ENCODE measurements at regions not wholly inside any gene's neighbourhood (a gene's known extent, or its start where the extent isn't known, plus 50 kb on each side); places are given as distances from the start of the nearest gene placed in this dataset.

- H3K27me3 ChIP-seq (ENCODE audit: control insufficient read depth in 1 of 2, insufficient read depth in 2 of 2, low read length in 2 of 2), result no peaks in the 10 kb centered on the region
- POLR2A ChIA-PET, result no interaction called here
- no peaks in the 10 kb centered on the region for H3K79me2 ChIP-seq (ENCODE audit: insufficient read depth, low read length)
- BruUV-seq (replicated peaks), result no TSS peak
- no peak overlapping the region for H3K4me2 ChIP-seq (ENCODE audit: low read depth, low read length)
- TF ChIP-seq ZNF296 (CRISPR knock-in tag; conservative IDR thresholded peaks at IDR 0.05), result no peak
- no peak for TF ChIP-seq ZNF207 (IDR thresholded peaks at IDR 0.05; ENCODE audit: borderline replicate concordance)
- TF ChIP-seq, protein P1, sequence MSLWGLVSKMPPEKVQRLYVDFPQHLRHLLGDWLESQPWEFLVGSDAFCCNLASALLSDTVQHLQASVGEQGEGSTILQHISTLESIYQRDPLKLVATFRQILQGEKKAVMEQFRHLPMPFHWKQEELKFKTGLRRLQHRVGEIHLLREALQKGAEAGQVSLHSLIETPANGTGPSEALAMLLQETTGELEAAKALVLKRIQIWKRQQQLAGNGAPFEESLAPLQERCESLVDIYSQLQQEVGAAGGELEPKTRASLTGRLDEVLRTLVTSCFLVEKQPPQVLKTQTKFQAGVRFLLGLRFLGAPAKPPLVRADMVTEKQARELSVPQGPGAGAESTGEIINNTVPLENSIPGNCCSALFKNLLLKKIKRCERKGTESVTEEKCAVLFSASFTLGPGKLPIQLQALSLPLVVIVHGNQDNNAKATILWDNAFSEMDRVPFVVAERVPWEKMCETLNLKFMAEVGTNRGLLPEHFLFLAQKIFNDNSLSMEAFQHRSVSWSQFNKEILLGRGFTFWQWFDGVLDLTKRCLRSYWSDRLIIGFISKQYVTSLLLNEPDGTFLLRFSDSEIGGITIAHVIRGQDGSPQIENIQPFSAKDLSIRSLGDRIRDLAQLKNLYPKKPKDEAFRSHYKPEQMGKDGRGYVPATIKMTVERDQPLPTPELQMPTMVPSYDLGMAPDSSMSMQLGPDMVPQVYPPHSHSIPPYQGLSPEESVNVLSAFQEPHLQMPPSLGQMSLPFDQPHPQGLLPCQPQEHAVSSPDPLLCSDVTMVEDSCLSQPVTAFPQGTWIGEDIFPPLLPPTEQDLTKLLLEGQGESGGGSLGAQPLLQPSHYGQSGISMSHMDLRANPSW (CRISPR knock-in tag; IDR thresholded peaks at IDR 0.05; ENCODE audit: borderline replicate concordance), result no peak
- no peak for TF ChIP-seq ZNF839 (CRISPR knock-in tag; IDR thresholded peaks at IDR 0.05; ENCODE audit: borderline replicate concordance)
- no peak for TF ChIP-seq ZNF124 (CRISPR knock-in tag; IDR thresholded peaks at IDR 0.05)
- TF ChIP-seq ZNF660 (CRISPR knock-in tag; IDR thresholded peaks at IDR 0.05; ENCODE audit: borderline replicate concordance, low read depth), result no peak
- no peak for TF ChIP-seq ZNF562 (CRISPR knock-in tag; IDR thresholded peaks at IDR 0.05; ENCODE audit: borderline replicate concordance)
- TF ChIP-seq SMC3 (IDR thresholded peaks at IDR 0.05; ENCODE audit: low read length), result no peak
- TF ChIP-seq SNAPC5 (CRISPR knock-in tag; IDR thresholded peaks at IDR 0.05; ENCODE audit: borderline replicate concordance), result no peak
- no peak for TF ChIP-seq HOXD1 (CRISPR knock-in tag; IDR thresholded peaks at IDR 0.05)
- TF ChIP-seq ZNF180 (CRISPR knock-in tag; IDR thresholded peaks at IDR 0.05; ENCODE audit: borderline replicate concordance, low read depth), result no peak
- TF ChIP-seq FOXP4 (CRISPR knock-in tag; IDR thresholded peaks at IDR 0.05), result no peak
- TF ChIP-seq RFX3 (CRISPR knock-in tag; IDR thresholded peaks at IDR 0.05), result no peak
- no peak for TF ChIP-seq NFIB (CRISPR knock-in tag; IDR thresholded peaks at IDR 0.05; ENCODE audit: borderline replicate concordance)
- TF ChIP-seq, protein P2, sequence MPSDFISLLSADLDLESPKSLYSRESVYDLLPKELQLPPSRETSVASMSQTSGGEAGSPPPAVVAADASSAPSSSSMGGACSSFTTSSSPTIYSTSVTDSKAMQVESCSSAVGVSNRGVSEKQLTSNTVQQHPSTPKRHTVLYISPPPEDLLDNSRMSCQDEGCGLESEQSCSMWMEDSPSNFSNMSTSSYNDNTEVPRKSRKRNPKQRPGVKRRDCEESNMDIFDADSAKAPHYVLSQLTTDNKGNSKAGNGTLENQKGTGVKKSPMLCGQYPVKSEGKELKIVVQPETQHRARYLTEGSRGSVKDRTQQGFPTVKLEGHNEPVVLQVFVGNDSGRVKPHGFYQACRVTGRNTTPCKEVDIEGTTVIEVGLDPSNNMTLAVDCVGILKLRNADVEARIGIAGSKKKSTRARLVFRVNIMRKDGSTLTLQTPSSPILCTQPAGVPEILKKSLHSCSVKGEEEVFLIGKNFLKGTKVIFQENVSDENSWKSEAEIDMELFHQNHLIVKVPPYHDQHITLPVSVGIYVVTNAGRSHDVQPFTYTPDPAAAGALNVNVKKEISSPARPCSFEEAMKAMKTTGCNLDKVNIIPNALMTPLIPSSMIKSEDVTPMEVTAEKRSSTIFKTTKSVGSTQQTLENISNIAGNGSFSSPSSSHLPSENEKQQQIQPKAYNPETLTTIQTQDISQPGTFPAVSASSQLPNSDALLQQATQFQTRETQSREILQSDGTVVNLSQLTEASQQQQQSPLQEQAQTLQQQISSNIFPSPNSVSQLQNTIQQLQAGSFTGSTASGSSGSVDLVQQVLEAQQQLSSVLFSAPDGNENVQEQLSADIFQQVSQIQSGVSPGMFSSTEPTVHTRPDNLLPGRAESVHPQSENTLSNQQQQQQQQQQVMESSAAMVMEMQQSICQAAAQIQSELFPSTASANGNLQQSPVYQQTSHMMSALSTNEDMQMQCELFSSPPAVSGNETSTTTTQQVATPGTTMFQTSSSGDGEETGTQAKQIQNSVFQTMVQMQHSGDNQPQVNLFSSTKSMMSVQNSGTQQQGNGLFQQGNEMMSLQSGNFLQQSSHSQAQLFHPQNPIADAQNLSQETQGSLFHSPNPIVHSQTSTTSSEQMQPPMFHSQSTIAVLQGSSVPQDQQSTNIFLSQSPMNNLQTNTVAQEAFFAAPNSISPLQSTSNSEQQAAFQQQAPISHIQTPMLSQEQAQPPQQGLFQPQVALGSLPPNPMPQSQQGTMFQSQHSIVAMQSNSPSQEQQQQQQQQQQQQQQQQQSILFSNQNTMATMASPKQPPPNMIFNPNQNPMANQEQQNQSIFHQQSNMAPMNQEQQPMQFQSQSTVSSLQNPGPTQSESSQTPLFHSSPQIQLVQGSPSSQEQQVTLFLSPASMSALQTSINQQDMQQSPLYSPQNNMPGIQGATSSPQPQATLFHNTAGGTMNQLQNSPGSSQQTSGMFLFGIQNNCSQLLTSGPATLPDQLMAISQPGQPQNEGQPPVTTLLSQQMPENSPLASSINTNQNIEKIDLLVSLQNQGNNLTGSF (CRISPR knock-in tag; IDR thresholded peaks at IDR 0.05), result no peak
- TF ChIP-seq ZFP82 (CRISPR knock-in tag; IDR thresholded peaks at IDR 0.05; ENCODE audit: borderline replicate concordance), result no peak
- TF ChIP-seq MAF1 (CRISPR knock-in tag; IDR thresholded peaks at IDR 0.05; ENCODE audit: borderline replicate concordance), result no peak
- no peaks in the 10 kb centered on the region for H4K20me1 ChIP-seq (ENCODE audit: insufficient read depth, low read length)
- no peaks in the 10 kb centered on the region for H3K9me3 ChIP-seq (ENCODE audit: low read length)
- no peak overlapping the region for H3K4me3 ChIP-seq (replicated peaks in 1 of 3; ENCODE audit: insufficient read depth in 1 of 3, low read depth in 2 of 3, low read length in 3 of 3)
- in situ Hi-C loops (cut with HindIII; ENCODE audit: extremely low pct_ligation_motif_present, low pct_unique_long_range_greater_than_20kb) (no loop called here), intact Hi-C loops (cut with micrococcal nuclease; ENCODE audit: unreplicated experiment) (no loop called here)
- H2AFZ ChIP-seq (ENCODE audit: low read length), result no peak overlapping the region
- DNase-seq (ENCODE audit: low spot score) (no peak), ATAC-seq (no peak), FAIRE-seq (no peak)
- peaks cover 63% of the 10 kb centered on the region for H3K4me1 ChIP-seq (ENCODE audit: insufficient read depth, low read length)
- no peak overlapping the region for H3K9ac ChIP-seq (ENCODE audit: insufficient read depth, low read depth, low read length)
- H3K36me3 ChIP-seq (replicated peaks in 1 of 2; ENCODE audit: control insufficient read depth in 1 of 2, insufficient read depth in 2 of 2, low read length in 2 of 2), result no peaks in the 10 kb centered on the region
- WGBS (ENCODE audit: low lambda C conversion rate), result 68% methylated on average over 3 of the region's 3 CpGs
- no peak overlapping the region for H3K27ac ChIP-seq (ENCODE audit: extremely low read length, insufficient read depth, low read length)
- CTCF ChIA-PET (ENCODE audit: low intra/inter-chr PET ratio, low total read pairs), result no interaction called here
These were observed 67.2 kb upstream of the ACSL1 start for GRCh38 chr4:184892999-184893398.

Measured in HepG2 (cell line).